ENCODE measurements at regions not wholly inside any gene's neighbourhood (a gene's known extent, or its start where the extent isn't known, plus 50 kb on each side); places are given as distances from the start of the nearest gene placed in this dataset.

- no peak for DNase-seq (ENCODE audit: low spot score)
- TF ChIP-seq CTCF (IDR thresholded peaks at IDR 0.05; ENCODE audit: extremely low read depth, missing control alignments) = no peak
Observed at GRCh38 chr11:86152006-86152862, 83.3 kb upstream of the PICALM start.

GRCh38 chr11:86151174-86152005, 82.5 kb upstream of the PICALM start:
- no peak for TF ChIP-seq CTCF (IDR thresholded peaks at IDR 0.05; ENCODE audit: extremely low read depth, missing control alignments)
- DNase-seq (ENCODE audit: low spot score) = no peak

GRCh38 chr11:86150847-86151173, 81.9 kb upstream of the PICALM start:
- TF ChIP-seq CTCF (IDR thresholded peaks at IDR 0.05; ENCODE audit: extremely low read depth, missing control alignments) = no peak
- no peak for DNase-seq (ENCODE audit: low spot score)

- TF ChIP-seq CTCF (IDR thresholded peaks at IDR 0.05; ENCODE audit: extremely low read depth, missing control alignments) = no peak
- no peak for DNase-seq (ENCODE audit: low spot score)
Observed at GRCh38 chr11:86149792-86150191, 80.9 kb upstream of the PICALM start.

- DNase-seq (ENCODE audit: low spot score) = no peak
- no peak for TF ChIP-seq CTCF (IDR thresholded peaks at IDR 0.05; ENCODE audit: extremely low read depth, missing control alignments)
Observed at GRCh38 chr11:86148345-86148747, 79.5 kb upstream of the PICALM start.

GRCh38 chr11:86147004-86147403, 78.1 kb upstream of the PICALM start:
- DNase-seq (ENCODE audit: low spot score) = no peak
- no peak for TF ChIP-seq CTCF (IDR thresholded peaks at IDR 0.05; ENCODE audit: extremely low read depth, missing control alignments)
